Loucy (cell line): ENCODE measurements at regions not wholly inside any gene's neighbourhood (a gene's known extent, or its start where the extent isn't known, plus 50 kb on each side); places are given as distances from the start of the nearest gene placed in this dataset.

Experiments used
- H2AFZ ChIP-seq: fragments of 200-600 bp; sonication (generic); 2 replicates; pipeline ENCODE4 v1.6.0; 2016; ENCODE audit warnings: antibody characterized with exemption, mild to moderate bottlenecking, low read length, moderate library complexity
- H3F3A ChIP-seq: fragments of 200-600 bp; 2 replicates; pipeline ENCODE4 v1.6.0; 2016; ENCODE audit warnings: antibody characterized with exemption, low read depth, mild to moderate bottlenecking
- H3K27me3 ChIP-seq: fragments of 200-600 bp; sonication (generic); 2 replicates; pipeline ENCODE4 v1.6.1; 2014; ENCODE audit warnings: low read length, mild to moderate bottlenecking; ENCODE audit not compliant: insufficient read depth, poor library complexity, severe bottlenecking
- H3K36me3 ChIP-seq: fragments of 200-600 bp; sonication (generic); 2 replicates; pipeline ENCODE4 v1.6.1; 2016; ENCODE audit warnings: low read length; ENCODE audit not compliant: insufficient read depth
- H3K4me1 ChIP-seq: fragments of 200-600 bp; sonication (generic); 2 replicates; pipeline ENCODE4 v1.5.1; 2014; ENCODE audit warnings: low read length, mild to moderate bottlenecking; ENCODE audit not compliant: insufficient read depth, poor library complexity, severe bottlenecking
- H3K4me2 ChIP-seq: fragments of 200-600 bp; sonication (generic); 2 replicates; pipeline ENCODE4 v1.6.0; 2014; ENCODE audit warnings: antibody characterized with exemption, low read length, low read depth, mild to moderate bottlenecking; ENCODE audit not compliant: poor library complexity, severe bottlenecking
- H3K4me3 ChIP-seq: fragments of 200-600 bp; sonication (generic); 2 replicates; pipeline ENCODE4 v1.5.1; 2014; ENCODE audit warnings: low read length, mild to moderate bottlenecking, mixed read lengths; ENCODE audit not compliant: poor library complexity, severe bottlenecking
- H3K79me2 ChIP-seq: fragments of 200-600 bp; sonication (generic); 2 replicates; pipeline ENCODE4 v1.6.1; 2014; ENCODE audit warnings: low read length; ENCODE audit not compliant: insufficient read depth
- H3K9ac ChIP-seq: fragments of 200-600 bp; sonication (generic); 2 replicates; pipeline ENCODE4 v1.6.0; 2014; ENCODE audit warnings: mild to moderate bottlenecking, low read depth, low read length, moderate library complexity; ENCODE audit not compliant: poor library complexity, severe bottlenecking
- H3K9me2 ChIP-seq: fragments of 200-600 bp; sonication (generic); replicated peaks from 2 replicates; pipeline ENCODE4 v1.6.1; 2016; ENCODE audit warnings: low read depth, low read length, mixed read lengths
- H3K9me3 ChIP-seq: fragments of 200-600 bp; sonication (generic); 2 replicates; pipeline ENCODE4 v1.6.1; 2014; ENCODE audit warnings: mild to moderate bottlenecking, antibody characterized with exemption, low read length, low read depth; ENCODE audit not compliant: insufficient read depth
- H4K20me1 ChIP-seq: fragments of 200-600 bp; sonication (generic); 2 replicates; pipeline ENCODE4 v1.6.0; 2014; ENCODE audit warnings: antibody characterized with exemption, low read length, mild to moderate bottlenecking; ENCODE audit not compliant: insufficient read depth, poor library complexity, severe bottlenecking
- CTCF ChIP-seq: fragments of 200-600 bp; sonication (generic); conservative IDR thresholded peaks from 2 replicates; pipeline ENCODE4 v1.5.1; 2014; ENCODE audit warnings: mild to moderate bottlenecking, antibody characterized with exemption, low read length
- EZH2phosphoT487 ChIP-seq: fragments of 200-600 bp; IDR thresholded peaks from 2 replicates; pipeline ENCODE4 v1.6.1; 2018; ENCODE audit warnings: antibody characterized with exemption, mild to moderate bottlenecking, moderate library complexity, borderline replicate concordance

- Histone ChIP-seq H2AFZ (no peak overlapping the region), H3K79me2 (no peaks in the 10 kb centered on the region), H3K9me2 (no peaks in the 10 kb centered on the region; the same call in 1 of the 2 replicates), H3K4me3 (no peak overlapping the region), H3K27me3 (no peaks in the 10 kb centered on the region), H3K9me3 (no peaks in the 10 kb centered on the region), H3K9ac (no peak overlapping the region), H3F3A (no peaks in the 10 kb centered on the region), H3K4me1 (no peaks in the 10 kb centered on the region), H4K20me1 (no peaks in the 10 kb centered on the region), H3K36me3 (no peaks in the 10 kb centered on the region), H3K4me2 (no peak overlapping the region)
- TF ChIP-seq CTCF (no peak), EZH2phosphoT487 (no peak)
Observed at GRCh38 chr7:54846273-54846672, 87.3 kb upstream of the SEC61G start.

- Histone ChIP-seq H2AFZ (no peak overlapping the region), H3K9ac (no peak overlapping the region), H3K4me1 (no peaks in the 10 kb centered on the region), H3K9me2 (no peaks in the 10 kb centered on the region; the same call in 1 of the 2 replicates), H3K79me2 (no peaks in the 10 kb centered on the region), H3F3A (no peaks in the 10 kb centered on the region), H4K20me1 (no peaks in the 10 kb centered on the region), H3K4me3 (no peak overlapping the region), H3K36me3 (no peaks in the 10 kb centered on the region), H3K27me3 (no peaks in the 10 kb centered on the region), H3K9me3 (no peaks in the 10 kb centered on the region), H3K4me2 (no peak overlapping the region)
- TF ChIP-seq EZH2phosphoT487 (no peak), CTCF (no peak)
Observed at GRCh38 chr7:54847921-54848320, 88.9 kb upstream of the SEC61G start.

GRCh38 chr7:54856856-54857255 is 97.8 kb upstream of the SEC61G start:
- Histone ChIP-seq H3K79me2 (no peaks in the 10 kb centered on the region), H3K27me3 (no peaks in the 10 kb centered on the region), H3K4me2 (no peak overlapping the region), H3K9ac (no peak overlapping the region), H3F3A (no peaks in the 10 kb centered on the region), H3K4me3 (no peak overlapping the region), H3K36me3 (no peaks in the 10 kb centered on the region), H4K20me1 (no peaks in the 10 kb centered on the region), H3K4me1 (no peaks in the 10 kb centered on the region), H3K9me2 (no peaks in the 10 kb centered on the region), H2AFZ (no peak overlapping the region), H3K9me3 (peaks cover 5% of the 10 kb centered on the region; the same call in 1 of the 2 replicates)
- TF ChIP-seq CTCF: no peak
- TF ChIP-seq EZH2phosphoT487: no peak
